ENCODE measurements at regions not wholly inside any gene's neighbourhood (a gene's known extent, or its start where the extent isn't known, plus 50 kb on each side); places are given as distances from the start of the nearest gene placed in this dataset.

DNA sequence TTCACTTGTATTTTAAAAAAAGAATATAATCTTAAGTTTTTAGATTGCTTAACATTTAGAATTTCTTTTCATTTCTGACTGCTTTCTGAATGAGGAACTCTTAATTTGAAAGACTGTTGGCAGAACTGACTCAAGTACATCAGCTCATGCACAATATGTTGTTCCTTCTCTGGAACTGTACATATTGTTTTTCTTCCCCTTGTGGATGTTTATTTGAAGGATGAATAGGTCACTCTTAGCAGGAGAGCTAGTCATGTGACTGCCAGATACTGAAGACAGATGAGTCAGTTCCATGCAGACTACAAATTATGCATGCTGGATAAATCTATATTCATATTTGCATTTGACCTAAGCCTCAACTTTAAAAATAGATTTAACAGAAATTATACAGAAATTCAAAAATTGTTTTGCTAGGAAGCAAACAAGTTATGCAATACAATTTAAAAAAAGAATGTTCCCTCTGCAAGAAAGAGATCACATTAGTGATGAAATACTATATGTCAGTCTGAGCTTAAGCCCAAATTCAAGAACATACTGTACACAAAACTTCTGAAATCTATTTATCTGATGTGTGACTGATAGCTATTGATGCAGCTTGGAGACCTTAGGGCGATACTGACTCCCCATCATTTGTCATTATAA is 1274.9 kb upstream of the GJE1 start:
- no peak for DNase-seq

DNA sequence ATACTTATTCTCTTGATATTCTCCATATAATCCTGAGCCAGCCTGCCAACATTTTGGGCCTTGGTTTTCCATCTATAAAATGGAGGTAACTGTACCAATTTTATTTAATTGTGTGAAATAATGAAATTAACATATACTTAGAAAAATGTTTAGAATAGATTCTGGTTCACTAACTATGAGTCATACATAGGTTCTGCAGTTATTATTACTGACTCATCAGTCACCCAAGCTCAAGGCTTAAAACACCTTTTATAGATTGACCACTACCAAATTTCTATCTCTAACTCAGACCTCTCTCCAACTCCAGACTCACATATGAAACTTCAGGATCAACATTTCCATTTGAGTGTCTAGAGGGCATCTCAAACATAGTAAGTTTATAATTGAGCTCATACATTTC is 1277.2 kb upstream of the GJE1 start:
- no peak for DNase-seq

DNA sequence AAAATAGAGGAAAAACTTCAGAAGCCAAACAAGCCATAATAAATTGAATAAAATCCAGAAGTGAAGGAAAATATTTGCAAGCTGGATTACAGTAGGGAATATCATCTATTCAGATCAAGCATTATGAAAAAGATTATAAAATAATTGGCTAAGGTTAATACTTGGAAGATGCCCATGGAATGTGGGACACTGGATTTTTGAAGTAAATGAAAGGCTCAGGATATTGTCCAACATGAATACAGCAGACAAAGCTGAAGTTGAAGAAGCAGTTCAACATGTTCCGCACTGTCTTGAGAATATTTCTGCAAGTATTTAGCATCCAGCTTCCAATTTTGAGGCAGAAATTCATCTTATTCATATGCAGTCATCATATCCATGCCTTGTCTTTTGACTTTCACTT is 1278.4 kb upstream of the GJE1 start:
- DNase-seq: no peak

DNA sequence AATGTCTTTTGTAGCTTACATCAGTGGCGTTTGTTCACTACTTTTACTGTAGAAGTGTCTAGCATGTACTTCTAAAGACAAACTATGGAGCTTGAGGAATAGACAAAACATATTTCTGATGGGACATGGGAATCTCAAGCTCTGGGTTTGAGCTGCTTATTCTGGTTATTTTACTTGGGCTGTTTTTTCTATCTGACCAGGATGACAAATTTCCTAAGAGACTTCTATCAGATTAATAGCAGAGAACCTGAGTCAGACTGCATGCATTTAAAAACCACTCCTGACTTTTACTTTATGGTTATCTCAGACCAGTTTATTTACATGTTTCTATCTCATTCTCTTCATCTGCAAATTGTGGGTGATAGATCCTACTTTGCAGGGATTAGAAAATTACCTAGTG is 1282.3 kb upstream of the GJE1 start:
- no peak for DNase-seq

DNA sequence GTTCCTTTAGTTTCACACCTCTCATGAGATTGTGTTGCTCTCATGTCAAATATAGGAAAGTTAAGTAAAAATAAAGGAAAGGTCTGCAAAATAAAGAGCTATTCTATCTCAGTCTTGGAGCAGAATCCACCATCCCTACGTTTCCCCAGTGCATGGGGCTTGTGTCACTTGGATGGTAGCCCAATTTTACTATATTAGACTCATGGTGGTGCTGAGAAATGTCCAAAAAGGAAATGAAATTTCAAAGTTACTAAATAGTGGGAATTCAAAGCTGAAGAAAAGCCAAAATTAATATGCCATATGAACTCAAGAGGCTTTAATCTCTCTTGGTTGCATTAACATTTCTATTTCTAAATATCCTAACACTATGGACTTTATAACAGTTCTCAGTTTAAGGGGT is 1283.3 kb upstream of the GJE1 start:
- no peak for DNase-seq

DNA sequence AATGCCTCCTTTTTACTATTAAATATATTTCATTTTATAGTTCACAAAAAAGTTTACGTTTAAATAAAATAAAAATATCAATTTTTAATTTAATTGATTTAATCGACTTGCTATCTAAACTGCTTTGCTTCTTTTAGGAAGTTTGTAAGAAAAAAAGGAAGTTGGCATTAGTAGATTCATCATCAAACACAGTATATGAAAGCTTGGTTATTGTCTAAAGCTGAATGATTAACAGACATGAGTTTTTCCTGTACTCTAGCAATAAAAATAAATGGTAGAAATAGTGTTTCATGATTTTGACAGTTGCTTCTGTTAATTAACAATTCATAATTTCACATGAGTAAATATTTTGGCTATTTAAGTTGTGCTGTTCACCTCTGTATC is 1285.5 kb upstream of the GJE1 start:
- no peak for DNase-seq

DNA sequence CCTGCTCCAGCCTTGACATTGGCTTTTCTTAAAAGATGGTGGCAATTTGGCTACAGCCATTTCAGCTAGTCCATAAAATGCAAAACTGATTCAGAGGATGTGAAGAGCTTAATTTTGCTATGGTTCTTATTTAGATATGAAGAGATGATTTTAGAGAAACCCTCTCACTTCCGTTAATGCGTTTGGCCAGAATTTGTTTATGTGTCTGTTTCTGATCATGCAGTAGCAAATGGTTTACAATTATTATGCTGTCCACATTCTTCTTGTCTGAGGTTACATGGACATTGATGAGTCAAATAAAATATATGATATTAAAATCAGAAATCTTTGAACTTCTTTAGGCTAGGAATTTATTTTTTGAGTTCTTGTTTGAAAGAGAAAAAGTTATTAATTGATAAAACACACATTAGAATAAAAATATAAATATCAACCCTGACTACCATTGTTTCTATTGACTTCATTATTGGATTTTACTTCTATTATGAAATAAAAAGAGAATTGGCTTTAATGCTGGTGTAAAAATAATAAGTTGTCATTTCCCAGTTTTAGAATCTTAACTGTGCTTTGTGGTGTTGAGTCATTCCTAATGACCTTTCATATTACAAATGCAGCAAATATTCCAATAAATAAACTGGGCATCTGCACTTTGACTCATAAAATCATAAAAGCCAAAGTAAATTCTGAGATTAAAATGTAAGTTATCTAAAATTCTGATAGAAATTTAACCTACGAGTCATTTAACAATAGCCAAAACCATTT is 1286.0 kb upstream of the GJE1 start:
- DNase-seq: no peak

DNA sequence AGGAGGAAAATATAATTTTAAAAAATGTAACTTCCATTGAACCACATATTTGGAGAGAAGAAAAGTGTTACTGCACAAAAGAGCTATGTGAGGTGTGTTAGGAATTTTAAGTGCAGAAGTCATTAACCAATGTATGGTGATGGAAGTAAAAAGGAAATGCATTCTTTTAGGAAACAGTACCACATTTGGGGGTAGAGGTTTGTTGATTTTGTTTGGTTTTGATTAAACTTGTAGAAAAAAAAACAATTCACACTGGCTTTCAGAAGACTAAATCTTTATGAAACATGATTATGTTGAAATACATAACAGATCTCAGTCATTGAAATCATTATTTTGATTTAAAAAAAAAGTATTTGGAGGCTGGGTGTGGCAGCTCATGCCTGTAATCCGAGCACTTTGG is 1287.0 kb upstream of the GJE1 start:
- no peak for DNase-seq

DNA sequence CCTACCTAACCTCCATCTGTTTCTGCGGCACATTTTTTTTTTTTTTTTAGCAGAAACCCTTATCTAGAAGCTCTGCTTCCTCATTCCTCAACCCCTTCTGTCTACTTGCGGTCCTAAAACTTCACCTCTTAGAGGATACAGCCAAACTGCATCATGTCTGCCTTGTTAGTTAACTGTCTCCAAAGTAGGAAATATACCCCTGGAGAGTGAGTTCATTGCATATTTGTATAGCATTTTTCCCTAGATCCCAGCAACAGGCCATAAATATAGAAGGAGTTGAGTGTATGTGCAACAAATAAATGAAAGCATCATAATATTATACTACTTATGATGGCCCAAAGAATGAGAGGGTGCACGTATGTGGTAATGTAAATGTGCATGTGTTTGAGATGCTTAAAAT is 1288.6 kb upstream of the GJE1 start:
- DNase-seq: no peak

DNA sequence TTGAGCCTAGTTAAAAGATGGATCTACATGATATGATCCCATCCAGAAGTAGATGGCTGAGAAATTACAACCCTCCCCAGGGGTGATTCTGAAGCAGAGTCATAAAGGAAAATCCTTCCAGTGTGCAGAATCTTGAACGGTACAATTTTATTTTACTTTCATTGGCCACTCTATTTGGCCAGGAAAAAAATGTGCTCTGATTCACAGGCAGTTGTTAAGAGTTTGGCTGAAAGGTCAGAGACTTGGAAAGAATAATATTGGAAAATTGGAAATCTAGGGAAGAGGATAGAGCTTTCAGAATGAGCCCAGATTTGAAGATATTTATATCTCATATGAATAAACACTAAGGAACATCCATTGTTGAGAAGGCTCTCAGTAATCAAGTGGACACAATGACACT is 1299.3 kb upstream of the GJE1 start:
- DNase-seq: no peak

DNA sequence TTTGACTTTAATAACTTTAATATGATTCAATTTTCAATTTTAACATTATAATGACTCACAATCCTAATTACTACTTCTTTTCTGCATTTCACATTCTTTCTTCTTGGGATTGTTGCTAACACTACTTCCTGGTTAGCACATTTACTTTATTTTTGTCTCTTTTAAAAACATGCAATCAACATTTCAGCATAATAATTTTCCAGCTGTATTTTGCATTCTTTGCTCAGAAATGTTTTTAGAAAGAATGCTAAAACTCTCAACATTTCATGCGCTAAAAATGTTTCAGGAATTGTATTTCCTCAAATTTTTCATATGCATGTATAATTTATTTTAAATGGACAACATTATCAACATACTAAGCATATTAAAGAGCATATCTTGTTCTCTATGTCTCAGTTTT is 1302.1 kb upstream of the GJE1 start:
- DNase-seq: no peak

DNA sequence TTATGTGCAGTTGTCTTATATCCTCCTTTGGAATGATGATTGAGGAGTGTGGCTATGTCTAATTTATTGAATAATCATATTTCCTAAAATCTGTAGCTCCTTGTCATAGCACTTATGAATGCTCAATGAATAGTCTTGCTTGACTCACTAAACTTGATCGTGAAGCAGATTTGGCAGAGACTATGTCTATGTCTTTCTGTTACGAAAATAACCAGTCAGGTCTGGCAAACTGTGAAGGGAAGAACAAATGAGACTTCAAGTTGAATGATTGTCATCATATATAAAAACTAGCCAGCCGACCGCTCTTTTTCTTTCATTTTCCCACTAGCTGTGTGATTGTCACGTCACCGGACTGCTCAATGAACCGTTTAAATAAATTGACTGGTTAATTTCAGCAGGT is 1303.9 kb upstream of the GJE1 start:
- no peak for DNase-seq

DNA sequence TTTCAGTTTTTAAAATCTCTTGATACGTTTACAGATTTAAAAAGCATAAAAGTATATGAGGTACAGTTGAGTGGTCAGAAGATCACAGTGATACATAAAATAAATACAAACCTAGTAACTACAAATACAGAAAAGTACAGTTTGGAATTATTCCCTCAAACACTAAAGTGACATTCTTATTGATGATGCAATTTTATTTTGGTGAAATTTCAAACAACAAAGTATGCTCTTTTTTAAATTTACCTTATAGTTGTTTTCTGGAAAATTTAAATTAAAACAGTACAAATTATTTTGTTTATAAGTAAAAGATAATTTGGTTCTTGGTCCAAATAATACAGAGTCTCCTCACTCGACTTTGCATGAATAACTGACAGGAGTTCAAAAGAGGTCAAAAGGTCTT is 1305.1 kb upstream of the GJE1 start:
- no peak for DNase-seq

DNA sequence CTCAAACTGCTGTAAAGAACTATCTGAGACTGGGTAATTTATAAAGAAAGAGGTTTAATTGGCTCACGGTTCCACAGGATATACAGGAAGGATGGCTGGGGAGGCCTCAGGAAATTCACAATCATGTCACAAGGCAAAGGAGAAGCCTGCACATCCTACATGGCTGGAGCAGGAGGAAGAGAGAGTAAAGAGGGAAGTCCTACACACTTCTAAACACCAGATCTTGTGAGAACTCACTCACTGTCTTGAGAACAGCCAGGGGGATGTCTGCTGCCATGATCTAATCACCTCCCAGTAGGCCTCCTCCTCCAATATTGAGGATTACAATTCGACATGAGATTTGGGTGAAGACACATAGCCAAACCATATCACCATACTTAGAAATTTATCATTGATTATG is 1307.0 kb upstream of the GJE1 start:
- DNase-seq: no peak

DNA sequence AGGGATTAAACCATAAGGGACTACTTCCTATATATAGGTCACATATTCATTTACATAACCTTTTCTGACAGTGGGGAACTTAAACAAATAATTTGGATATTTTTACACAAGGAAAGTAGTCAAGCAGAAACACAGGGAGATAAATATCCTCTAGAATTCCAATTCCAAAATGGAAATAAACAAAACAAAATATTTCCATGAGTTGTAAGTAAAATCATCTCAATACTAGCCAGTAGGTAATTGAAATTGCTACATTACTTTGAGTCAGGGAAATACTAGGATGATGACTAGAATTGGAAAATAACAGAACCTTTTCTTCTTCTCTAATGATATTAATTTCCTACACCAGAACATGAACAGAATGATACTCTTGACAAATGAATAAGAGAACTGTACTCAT is 1308.1 kb upstream of the GJE1 start:
- no peak for DNase-seq

DNA sequence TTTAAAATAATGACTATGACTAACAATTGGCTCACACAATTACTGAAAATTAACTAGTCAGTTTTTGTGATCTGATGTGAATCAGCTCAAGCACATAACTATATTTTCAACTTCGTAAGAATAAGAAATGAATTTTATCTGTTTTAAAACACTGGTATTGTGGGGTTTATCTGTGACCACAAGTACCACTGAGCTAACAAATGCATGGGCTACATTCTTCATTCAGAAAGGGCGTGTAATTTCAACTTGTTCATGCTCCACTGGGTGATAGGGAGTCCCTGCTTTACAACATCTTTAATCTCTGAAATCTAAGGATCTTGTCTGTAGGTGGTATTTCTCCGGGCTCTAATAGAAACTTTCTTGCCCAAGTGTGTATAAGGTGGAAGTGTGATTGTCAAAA is 1311.5 kb upstream of the GJE1 start:
- DNase-seq: no peak

DNA sequence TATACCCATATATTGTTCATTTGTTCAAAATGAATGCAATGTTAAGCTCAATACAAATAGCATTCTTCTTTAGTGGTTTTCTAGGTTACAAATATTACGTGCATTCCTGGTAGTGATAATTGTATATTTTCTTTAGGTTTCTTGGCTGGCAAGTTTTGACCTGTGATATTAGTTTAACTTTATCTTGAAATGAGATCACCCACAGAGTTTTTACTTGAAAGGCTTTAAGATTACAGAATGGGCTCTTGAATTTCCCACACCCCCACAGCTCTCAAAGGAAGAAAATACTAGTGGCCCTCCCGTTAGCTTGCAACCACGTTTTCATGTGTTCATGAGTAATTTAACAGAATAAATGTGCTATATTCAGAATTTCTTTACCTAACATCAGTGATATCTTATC is 1315.5 kb upstream of the GJE1 start:
- no peak for DNase-seq

DNA sequence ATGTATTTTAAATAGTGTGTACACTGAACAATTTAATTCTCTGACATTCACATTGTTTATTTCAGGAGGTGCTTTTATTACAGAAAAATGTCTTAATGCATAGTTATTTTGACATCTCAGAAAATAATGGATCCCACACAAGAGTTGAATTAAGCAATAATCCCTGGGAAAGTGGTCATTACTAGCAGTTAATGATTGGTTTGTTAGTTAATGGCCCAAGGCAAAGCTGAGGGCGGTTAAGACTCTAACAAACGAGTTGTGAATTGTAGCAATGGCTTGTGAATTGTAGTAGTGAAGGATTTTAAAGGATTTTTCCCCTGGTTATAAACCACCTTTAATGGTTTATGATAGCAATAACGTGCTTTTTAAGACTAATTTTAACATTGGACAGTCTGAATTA is 1316.0 kb upstream of the GJE1 start:
- DNase-seq: no peak

DNA sequence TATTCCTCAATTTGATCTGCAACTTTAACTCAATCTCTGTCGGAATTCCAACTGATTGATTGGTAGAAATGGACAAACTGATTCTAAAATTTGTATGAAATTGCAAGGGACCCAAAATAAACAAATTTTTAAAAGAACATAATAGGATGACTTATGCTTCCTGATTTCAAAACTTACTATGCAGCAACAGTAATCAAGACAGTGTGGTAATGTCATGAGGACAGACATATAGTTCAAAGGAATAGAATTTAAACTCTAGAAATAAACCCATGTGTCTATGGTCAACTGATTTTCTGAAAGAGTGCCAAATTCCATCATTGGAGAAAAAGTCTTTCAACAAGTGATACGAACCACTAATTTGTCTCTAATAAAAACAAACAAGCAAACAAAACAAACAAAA is 1320.1 kb upstream of the GJE1 start:
- no peak for DNase-seq

DNA sequence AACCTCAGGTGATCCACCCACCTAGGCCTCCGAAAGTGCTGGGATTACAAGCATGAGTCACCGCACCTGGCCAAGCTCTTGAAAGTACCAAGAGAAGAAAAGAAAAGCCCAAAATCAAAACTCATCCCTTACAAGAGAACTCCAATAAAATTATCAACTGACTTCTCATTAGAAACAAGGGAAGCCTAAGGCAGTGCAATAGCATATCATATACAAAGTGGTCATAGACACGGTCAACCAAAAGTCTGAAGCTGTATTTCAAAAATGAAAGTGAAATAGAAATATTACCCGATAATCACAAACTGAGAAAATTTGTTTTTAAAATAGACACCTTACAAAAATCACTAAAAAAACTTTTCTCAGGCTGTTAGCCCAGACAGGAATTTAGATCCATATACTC is 1321.1 kb upstream of the GJE1 start:
- DNase-seq: no peak

DNA sequence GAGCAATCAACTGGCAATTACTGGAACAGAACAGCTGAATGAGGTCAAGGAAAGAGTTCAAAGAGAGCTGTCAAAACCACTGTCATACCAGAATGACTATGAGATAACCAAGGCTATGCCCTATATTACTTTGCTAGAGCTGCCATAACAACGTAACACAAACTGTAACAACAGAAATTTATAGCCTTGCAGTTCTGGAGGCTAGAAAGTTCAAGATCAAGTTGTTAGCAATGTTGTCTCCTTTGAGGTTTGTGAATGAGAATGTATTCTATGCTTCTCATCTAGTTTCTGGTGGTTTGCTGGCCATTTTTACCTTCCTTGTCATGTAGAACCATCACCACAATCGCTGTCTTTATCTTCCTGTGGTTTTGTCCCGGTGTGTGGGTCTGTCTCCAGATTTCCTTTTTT is 1323.0 kb upstream of the GJE1 start:
- DNase-seq: no peak

DNA sequence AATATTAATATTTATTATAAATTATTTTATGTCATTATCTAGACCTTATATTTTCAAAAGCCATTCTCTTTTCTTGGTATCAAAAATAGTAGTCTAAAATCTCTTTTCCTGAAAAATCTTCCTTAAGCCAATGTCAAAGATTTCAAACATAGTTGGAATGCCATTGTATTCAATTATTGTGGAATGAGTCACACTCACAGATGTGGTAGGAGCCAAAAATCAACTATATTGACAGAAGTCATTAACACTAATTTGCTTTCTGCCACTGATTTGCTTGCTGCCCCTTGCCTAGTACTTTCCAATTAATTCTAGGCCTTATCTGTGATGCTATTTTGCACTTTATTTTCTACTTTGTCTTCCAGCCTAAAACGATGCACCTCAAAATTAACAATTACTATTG is 1326.3 kb upstream of the GJE1 start:
- no peak for DNase-seq

DNA sequence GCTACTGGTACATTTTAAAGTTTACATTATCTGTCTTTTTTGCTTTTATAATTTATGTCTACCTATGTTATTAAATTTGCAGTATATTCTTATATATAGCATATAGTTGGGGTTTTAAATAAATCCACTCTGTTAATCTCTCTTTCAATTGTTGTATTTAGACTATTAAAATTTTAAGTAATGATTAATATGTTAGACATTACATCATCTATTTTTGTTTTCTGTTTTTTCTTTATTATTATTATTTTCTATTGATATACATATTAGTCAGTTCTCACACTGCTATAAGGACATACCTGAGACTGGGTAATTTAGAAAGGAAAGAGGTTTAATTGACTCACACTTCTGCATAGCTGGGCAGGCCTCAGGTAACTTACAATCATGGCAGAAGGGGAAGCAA is 1338.2 kb upstream of the GJE1 start:
- DNase-seq: no peak

DNA sequence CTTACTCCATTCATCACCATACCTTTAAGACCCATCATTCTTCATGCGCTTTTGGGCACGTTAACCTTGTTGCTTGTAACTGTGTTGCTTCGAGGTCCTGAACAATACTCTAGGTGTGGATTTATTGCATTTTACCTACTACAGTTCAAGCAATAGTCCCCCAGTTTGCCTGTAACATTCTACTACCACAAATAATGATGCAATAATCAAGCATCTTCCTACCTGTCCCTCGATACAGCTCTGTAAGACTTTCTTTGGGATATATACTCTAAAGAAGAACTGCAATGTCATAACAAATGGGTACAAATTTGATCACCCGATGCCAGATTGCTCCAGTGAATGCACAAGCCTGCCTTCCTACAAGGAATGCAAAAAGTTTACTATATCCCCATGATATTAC is 1342.6 kb upstream of the GJE1 start:
- no peak for DNase-seq

DNA sequence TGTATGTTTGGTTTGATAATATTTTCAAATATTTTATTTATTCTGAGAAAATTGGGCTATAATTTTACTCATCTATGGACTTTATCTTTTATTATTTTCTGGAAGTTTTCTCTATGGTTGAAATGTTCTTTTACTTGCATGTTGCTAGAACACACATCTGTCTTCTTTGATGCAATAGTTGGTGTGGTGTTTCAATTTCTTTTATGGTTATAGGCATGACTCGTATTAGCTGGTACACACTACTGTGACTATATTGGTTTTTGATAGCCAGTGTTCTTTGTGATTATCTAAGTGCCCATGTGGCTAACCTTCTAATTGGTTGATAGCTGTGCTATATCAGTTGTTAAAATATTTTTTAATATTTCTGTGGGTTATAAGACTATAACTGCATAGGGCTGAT is 1343.3 kb upstream of the GJE1 start:
- DNase-seq: no peak
